ENCODE measurements at regions not wholly inside any gene's neighbourhood (a gene's known extent, or its start where the extent isn't known, plus 50 kb on each side); places are given as distances from the start of the nearest gene placed in this dataset.

DNA sequence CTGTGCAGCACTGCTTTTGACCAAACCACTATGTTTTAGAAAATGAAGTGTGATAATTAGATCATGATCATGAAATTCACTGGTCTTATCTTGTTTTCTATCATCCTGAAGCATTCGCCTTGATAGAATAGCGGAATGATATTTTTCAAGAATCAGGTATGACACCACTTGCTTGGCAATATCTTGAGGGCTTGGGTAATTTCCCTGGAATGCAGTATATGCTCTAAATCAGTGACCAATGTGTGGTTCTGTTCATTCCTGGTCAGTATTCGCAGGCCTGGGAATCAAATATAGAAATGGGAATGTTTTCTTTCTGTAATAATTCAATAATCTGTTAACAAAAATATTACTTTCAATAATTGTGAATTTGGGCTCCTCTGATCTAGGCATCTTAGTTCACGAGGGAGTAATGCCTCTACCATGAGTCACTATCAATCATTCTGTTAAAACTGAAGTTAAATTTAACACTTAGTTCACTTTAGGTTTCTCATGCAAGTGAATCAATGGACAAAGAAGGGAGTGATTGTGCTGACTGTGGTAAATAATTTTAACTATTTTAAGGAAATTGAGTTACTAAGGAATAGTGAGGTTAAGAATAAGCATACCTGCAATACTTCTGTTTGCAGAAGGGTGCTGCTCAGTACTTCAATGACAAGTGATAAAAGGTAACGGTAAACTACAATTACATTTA, 137.9 kb downstream of the PCDH20 start:
- H3K79me2 ChIP-seq (ENCODE audit: insufficient read depth, low read length), result no peaks in the 10 kb centered on the region
- 100% methylated on average over 2 of the region's 5 CpGs for WGBS (ENCODE audit: insufficient coverage)

DNA sequence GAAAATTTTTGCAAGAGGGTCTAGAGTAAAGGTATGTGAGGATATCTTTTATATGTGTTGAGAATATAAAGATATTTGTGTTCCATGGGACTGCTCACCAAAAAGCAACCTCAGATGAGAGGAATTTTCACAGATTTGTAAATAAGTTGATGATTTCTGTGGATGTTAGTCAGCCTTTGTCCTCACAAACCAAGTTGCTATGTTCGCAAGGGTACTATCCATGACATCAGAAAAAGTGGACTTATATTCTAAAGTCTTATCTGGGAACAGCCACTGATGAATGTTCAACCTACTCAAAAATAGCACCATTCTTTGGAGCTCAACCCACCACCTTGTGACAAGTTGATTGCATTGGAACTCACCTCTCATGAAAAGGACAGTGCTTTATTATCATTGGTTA, 138.6 kb downstream of the PCDH20 start:
- no peaks in the 10 kb centered on the region for H3K4me1 ChIP-seq (ENCODE audit: control insufficient read depth in 1 of 2, insufficient read depth in 2 of 2, low read length in 2 of 2)
- DNase-seq, result no peak
- intact Hi-C loops (cut with micrococcal nuclease), result no loop called here
- no peak overlapping the region for H3K9ac ChIP-seq (ENCODE audit: insufficient read depth, low read length, poor library complexity, severe bottlenecking)
- TF ChIP-seq, protein P1, sequence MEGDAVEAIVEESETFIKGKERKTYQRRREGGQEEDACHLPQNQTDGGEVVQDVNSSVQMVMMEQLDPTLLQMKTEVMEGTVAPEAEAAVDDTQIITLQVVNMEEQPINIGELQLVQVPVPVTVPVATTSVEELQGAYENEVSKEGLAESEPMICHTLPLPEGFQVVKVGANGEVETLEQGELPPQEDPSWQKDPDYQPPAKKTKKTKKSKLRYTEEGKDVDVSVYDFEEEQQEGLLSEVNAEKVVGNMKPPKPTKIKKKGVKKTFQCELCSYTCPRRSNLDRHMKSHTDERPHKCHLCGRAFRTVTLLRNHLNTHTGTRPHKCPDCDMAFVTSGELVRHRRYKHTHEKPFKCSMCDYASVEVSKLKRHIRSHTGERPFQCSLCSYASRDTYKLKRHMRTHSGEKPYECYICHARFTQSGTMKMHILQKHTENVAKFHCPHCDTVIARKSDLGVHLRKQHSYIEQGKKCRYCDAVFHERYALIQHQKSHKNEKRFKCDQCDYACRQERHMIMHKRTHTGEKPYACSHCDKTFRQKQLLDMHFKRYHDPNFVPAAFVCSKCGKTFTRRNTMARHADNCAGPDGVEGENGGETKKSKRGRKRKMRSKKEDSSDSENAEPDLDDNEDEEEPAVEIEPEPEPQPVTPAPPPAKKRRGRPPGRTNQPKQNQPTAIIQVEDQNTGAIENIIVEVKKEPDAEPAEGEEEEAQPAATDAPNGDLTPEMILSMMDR (IDR thresholded peaks at IDR 0.05), result no peak
- H3K79me2 ChIP-seq (ENCODE audit: insufficient read depth, low read length), result no peaks in the 10 kb centered on the region
- peaks cover 0 to 2% (median 0%) of the 10 kb centered on the region in 3 donors for H3K27me3 Mint-ChIP-seq (ENCODE audit: low read depth in 3 of 3)
- H3K27me3 ChIP-seq (ENCODE audit: control insufficient read depth in 2 of 2, insufficient read depth in 2 of 2, low read length in 2 of 2), result no peaks in the 10 kb centered on the region
- H3K4me3 ChIP-seq (replicated peaks in 1 of 3; ENCODE audit: low read depth in 2 of 3, low read length in 3 of 3), result no peak overlapping the region
- H3K36me3 ChIP-seq (replicated peaks in 1 of 2; ENCODE audit: control insufficient read depth in 1 of 2, insufficient read depth in 2 of 2, low read length in 2 of 2), result no peaks in the 10 kb centered on the region
- no peak overlapping the region for H3K27ac ChIP-seq (ENCODE audit: low read depth in 1 of 2, low read length in 2 of 2)
- H3K27ac Mint-ChIP-seq, result no peak overlapping the region
- no CpG with 5 or more reads among the region's 1 CpG for WGBS (ENCODE audit: insufficient coverage)
- H3K4me3 Mint-ChIP-seq, result no peak overlapping the region
- no peaks in the 10 kb centered on the region for H3K4me1 Mint-ChIP-seq
- peaks cover 0 to 4% of the 10 kb centered on the region in 2 donors for H3K9me3 ChIP-seq (replicated peaks in 1 of 2; ENCODE audit: control insufficient read depth in 1 of 2, insufficient read depth in 1 of 2, low read length in 2 of 2)
- H3K4me2 ChIP-seq (replicated peaks; ENCODE audit: extremely low read depth, low read length, poor library complexity, severe bottlenecking), result no peak overlapping the region
- H3K9me3 Mint-ChIP-seq, result peaks cover 0 to 6% (median 2%) of the 10 kb centered on the region in 7 donors
- no peaks in the 10 kb centered on the region for H3K36me3 Mint-ChIP-seq
- no peak overlapping the region for H2AFZ ChIP-seq (ENCODE audit: insufficient read depth, low read depth, low read length, poor library complexity, severe bottlenecking)
- no peaks in the 10 kb centered on the region for H4K20me1 ChIP-seq (ENCODE audit: insufficient read depth, low read length)

More for the DNA sequence above, 137.9 kb downstream of the PCDH20 start:
- H3K27ac Mint-ChIP-seq, result no peak overlapping the region
- peaks cover 0 to 6% (median 2%) of the 10 kb centered on the region in 7 donors for H3K9me3 Mint-ChIP-seq
- no peaks in the 10 kb centered on the region for H3K36me3 Mint-ChIP-seq
- peaks cover 0 to 2% (median 0%) of the 10 kb centered on the region in 3 donors for H3K27me3 Mint-ChIP-seq (ENCODE audit: low read depth in 3 of 3)
- H3K4me3 ChIP-seq (replicated peaks in 1 of 3; ENCODE audit: low read depth in 2 of 3, low read length in 3 of 3), result no peak overlapping the region
- no peaks in the 10 kb centered on the region for H3K4me1 Mint-ChIP-seq
- H3K27me3 ChIP-seq (ENCODE audit: control insufficient read depth in 2 of 2, insufficient read depth in 2 of 2, low read length in 2 of 2), result no peaks in the 10 kb centered on the region
- no peak overlapping the region for H2AFZ ChIP-seq (ENCODE audit: insufficient read depth, low read depth, low read length, poor library complexity, severe bottlenecking)
- peaks cover 0 to 6% of the 10 kb centered on the region in 2 donors for H3K9me3 ChIP-seq (replicated peaks in 1 of 2; ENCODE audit: control insufficient read depth in 1 of 2, insufficient read depth in 1 of 2, low read length in 2 of 2)
- H3K4me2 ChIP-seq (replicated peaks; ENCODE audit: extremely low read depth, low read length, poor library complexity, severe bottlenecking), result no peak overlapping the region
- H3K9ac ChIP-seq (ENCODE audit: insufficient read depth, low read length, poor library complexity, severe bottlenecking), result no peak overlapping the region
- DNase-seq, result no peak
- no peaks in the 10 kb centered on the region for H3K36me3 ChIP-seq (replicated peaks in 1 of 2; ENCODE audit: control insufficient read depth in 1 of 2, insufficient read depth in 2 of 2, low read length in 2 of 2)
- H3K4me3 Mint-ChIP-seq, result no peak overlapping the region
- intact Hi-C loops (cut with micrococcal nuclease), result no loop called here
- H3K4me1 ChIP-seq (ENCODE audit: control insufficient read depth in 1 of 2, insufficient read depth in 2 of 2, low read length in 2 of 2), result no peaks in the 10 kb centered on the region
- H3K27ac ChIP-seq (ENCODE audit: low read depth in 1 of 2, low read length in 2 of 2), result no peak overlapping the region
- TF ChIP-seq, protein P1 (IDR thresholded peaks at IDR 0.05), result no peak
- no peaks in the 10 kb centered on the region for H4K20me1 ChIP-seq (ENCODE audit: insufficient read depth, low read length)

Data from CD14-positive monocyte (primary cell).